Spleen (tissue), 7 donors: ENCODE measurements at regions not wholly inside any gene's neighbourhood (a gene's known extent, or its start where the extent isn't known, plus 50 kb on each side); places are given as distances from the start of the nearest gene placed in this dataset.

ENCODE experiments used
- CTCF ChIP-seq, 11 experiments: fragments of 200-600 bp in 7 of 11; fragments of 450-650 bp in 4 of 11; sonication (generic) in 4 of 11; IDR thresholded peaks in 8 of 11; conservative IDR thresholded peaks in 3 of 11; 1 replicate in 7 of 11; 2 replicates in 4 of 11; pipeline versions ENCODE4 v1.4.0 to v1.8.0; 2016 to 2021; ENCODE audit warnings: antibody characterized with exemption in 11 of 11, inconsistent platforms in 4 of 11, mild to moderate bottlenecking in 1 of 11
- POLR2A ChIP-seq, 3 donors: fragments of 450-650 bp; IDR thresholded peaks; one replicate each; pipeline ENCODE4 v1.5.1; 2017; ENCODE audit warnings: antibody characterized with exemption in 3 of 3, mild to moderate bottlenecking in 1 of 3
- POLR2AphosphoS5 ChIP-seq, 3 donors: sonication (generic); formaldehyde crosslinking; IDR thresholded peaks; one replicate each; pipeline ENCODE4 v1.5.1; 2017; ENCODE audit warnings: antibody characterized with exemption in 3 of 3
- donor health status: DM: no; HTN: no; CAD: no; lungs with moderate emphysema.
- donor health status: DM: no; HTN: no; CAD: no.
- donor health status: DM: no; HTN: no; CAD: no.

- TF ChIP-seq CTCF (IDR thresholded peaks at IDR 0.05 in 8 of 11, conservative IDR thresholded peaks at IDR 0.05 in 3 of 11) (no peak), POLR2AphosphoS5 (IDR thresholded peaks at IDR 0.05) (no peak), POLR2A (IDR thresholded peaks at IDR 0.05) (no peak)
These were observed 486.4 kb downstream of the BCL11B start for GRCh38 chr14:98785578-98785977.
